ENCODE measurements at regions not wholly inside any gene's neighbourhood (a gene's known extent, or its start where the extent isn't known, plus 50 kb on each side); places are given as distances from the start of the nearest gene placed in this dataset.
"Not testable (repeated sequence)": the region's sequence is repeated elsewhere in the genome, so short reads cannot be mapped to it uniquely, and the experiment has no call there.

DNA sequence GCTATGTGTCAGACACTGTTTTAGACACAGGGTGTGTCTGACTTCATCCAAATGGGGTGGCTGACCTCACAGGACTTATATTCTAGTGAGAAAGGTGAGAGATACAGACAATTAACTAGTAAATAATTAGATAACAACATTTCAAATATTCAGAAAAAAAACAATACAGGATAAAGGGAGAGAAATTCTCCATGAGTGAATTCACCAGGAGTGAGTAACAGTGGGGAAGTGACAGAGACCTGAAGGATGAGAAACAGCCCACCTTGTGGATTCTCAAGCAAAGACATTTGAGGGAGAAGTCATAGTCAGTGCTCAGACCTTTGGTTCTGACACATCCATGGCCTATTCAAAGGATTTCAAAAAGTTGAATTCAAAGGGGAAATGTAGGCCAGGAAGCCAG lies 627.9 kb downstream of the IQCM start:
- no peaks in the 10 kb centered on the region for H3K27me3 ChIP-seq
- H3K4me3 ChIP-seq: no peak overlapping the region

DNA sequence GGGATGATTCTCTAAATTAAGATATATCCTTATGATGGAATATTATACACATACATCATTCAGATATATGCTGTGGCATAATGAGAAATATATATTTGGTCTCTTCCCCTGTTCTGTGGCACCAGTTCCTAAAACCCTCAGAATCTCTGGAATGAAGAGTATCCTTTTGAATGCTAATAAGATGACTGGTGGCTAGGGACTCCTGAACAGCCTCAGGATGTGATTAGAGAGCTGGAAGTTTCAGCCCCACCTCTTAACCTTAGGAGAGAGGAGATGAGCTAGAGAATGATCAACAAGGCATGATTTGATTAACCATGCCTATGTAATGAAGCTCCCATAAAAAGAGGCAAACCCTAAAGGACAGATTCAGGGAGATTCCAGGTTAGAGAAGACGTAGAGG lies 632.0 kb downstream of the IQCM start:
- Histone ChIP-seq H3K4me3 (no peak overlapping the region), H3K4me1 (no peaks in the 10 kb centered on the region), H3K27me3 (no peaks in the 10 kb centered on the region), H3K36me3 (no peaks in the 10 kb centered on the region), H3K27ac (no peak overlapping the region), H3K9me3 (no peaks in the 10 kb centered on the region)
- no peak for DNase-seq
- TF ChIP-seq, protein P1, sequence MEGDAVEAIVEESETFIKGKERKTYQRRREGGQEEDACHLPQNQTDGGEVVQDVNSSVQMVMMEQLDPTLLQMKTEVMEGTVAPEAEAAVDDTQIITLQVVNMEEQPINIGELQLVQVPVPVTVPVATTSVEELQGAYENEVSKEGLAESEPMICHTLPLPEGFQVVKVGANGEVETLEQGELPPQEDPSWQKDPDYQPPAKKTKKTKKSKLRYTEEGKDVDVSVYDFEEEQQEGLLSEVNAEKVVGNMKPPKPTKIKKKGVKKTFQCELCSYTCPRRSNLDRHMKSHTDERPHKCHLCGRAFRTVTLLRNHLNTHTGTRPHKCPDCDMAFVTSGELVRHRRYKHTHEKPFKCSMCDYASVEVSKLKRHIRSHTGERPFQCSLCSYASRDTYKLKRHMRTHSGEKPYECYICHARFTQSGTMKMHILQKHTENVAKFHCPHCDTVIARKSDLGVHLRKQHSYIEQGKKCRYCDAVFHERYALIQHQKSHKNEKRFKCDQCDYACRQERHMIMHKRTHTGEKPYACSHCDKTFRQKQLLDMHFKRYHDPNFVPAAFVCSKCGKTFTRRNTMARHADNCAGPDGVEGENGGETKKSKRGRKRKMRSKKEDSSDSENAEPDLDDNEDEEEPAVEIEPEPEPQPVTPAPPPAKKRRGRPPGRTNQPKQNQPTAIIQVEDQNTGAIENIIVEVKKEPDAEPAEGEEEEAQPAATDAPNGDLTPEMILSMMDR (IDR thresholded peaks at IDR 0.05): no peak

More for the DNA sequence above, 627.9 kb downstream of the IQCM start:
- DNase-seq: no peak
- Histone ChIP-seq H3K27ac (no peak overlapping the region), H3K9me3 (no peaks in the 10 kb centered on the region), H3K4me1 (no peaks in the 10 kb centered on the region), H3K36me3 (no peaks in the 10 kb centered on the region)
- TF ChIP-seq POLR2A (IDR thresholded peaks at IDR 0.05): no peak
- TF ChIP-seq, protein P1 (IDR thresholded peaks at IDR 0.05): no peak

DNA sequence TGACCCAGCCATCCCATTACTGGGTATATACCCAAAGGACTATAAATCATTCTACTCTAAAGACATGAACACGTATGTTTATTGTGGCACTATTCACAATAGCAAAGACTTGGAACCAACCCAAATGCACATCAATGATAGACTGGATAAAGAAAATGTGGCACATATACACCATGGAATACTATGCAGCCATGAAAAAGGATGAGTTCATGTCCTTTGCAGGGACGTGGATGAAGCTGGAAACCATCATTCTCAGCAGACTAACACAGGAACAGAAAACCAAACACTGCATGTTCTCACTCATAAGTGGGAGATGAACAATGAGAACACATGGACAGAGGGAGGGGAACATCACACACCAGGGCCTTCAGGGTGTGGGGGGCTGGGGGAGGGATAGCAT lies 634.2 kb downstream of the IQCM start:
- H3K4me3 ChIP-seq, DNase-seq, H3K4me1 ChIP-seq, H3K27me3 ChIP-seq, H3K27ac ChIP-seq, H3K9me3 ChIP-seq, H3K36me3 ChIP-seq: not testable (repeated sequence)

DNA sequence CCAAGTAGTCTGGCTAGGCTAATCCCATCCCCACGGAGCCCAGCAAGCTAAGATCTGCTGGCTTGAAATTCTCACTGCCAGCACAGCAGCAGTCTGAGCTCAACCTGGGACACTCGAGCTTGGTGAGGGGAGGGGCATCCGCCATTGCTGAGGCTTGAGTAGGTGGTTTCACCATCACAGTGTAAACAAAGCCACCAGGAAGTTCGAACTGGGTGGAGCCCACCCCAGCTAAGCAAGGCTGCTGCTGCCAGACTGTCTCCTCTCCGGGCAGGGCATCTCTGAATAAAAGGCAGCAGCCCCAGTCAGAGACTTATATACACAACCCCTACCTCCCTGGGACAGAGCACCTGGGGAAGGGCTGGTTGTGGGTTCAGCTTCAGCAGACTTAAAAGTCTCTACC lies 639.6 kb downstream of the IQCM start:
- Histone ChIP-seq H3K4me3 (no peak overlapping the region), H3K27ac (no peak overlapping the region), H3K27me3 (no peaks in the 10 kb centered on the region), H3K9me3 (no peaks in the 10 kb centered on the region), H3K4me1 (no peaks in the 10 kb centered on the region), H3K36me3 (no peaks in the 10 kb centered on the region)
- DNase-seq: peak in 1 of 3 donors; percentile 47
- no peak for TF ChIP-seq POLR2A (IDR thresholded peaks at IDR 0.05)
- TF ChIP-seq, protein P1 (IDR thresholded peaks at IDR 0.05): no peak

DNA sequence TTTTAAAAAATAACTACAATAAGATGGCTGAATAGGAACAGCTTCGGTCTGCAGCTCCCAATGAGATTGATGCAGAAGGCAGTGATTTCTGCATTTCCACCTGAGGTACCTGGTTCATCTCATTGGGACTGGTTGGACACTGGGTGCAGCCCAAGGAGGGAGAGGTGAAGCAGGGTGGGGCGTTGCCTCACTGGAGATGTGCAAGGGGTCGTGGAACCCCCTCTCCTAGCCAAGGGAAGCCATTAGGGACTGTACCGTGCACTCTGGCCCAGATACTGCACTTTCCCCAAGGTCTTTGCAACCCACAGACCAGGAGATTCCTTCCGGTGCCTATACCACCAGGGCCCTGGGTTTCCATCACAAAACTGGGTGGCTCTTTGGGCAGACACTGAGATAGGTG lies 640.1 kb downstream of the IQCM start:
- no peak overlapping the region for H3K27ac ChIP-seq
- H3K36me3 ChIP-seq: no peaks in the 10 kb centered on the region
- H3K4me1 ChIP-seq: no peaks in the 10 kb centered on the region
- H3K9me3 ChIP-seq: no peaks in the 10 kb centered on the region
- DNase-seq: no peak
- no peak for TF ChIP-seq POLR2A (IDR thresholded peaks at IDR 0.05)
- TF ChIP-seq, protein P1 (IDR thresholded peaks at IDR 0.05): no peak
- no peaks in the 10 kb centered on the region for H3K27me3 ChIP-seq
- H3K4me3 ChIP-seq: no peak overlapping the region

DNA sequence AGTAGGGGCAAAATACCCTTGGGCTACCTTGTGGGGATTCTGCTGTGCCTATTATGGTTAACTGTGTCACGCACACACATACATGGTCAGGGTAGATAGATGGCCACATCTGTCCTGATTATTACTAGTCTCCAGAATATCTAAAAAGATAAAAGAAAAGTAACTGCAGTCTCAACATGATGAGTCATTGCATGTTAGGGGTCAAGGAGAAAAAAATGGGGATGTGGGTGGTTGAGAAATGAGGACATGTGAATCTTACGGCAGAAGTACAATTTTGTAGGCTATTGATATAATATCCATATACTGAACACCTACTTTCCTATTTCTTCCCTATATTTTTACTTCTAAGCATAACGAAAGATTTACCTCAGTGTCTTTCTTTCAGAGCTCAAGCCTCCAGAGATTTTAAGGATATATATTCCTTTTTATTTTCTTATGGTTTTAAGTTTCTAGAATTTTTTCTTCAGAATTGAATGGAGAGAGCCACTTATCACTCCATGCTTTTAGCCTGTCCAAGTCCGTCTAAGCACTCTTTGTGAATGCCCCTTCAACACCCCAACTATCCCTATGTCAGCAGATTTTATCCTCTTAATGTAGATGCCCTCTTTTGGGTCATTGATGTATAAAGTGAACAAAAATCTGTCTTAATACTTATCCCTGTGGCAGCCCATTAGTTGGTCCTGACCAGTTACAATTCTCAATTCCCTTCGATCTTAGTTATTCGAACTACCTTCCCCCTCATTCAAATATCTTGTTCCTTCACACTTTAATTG lies 642.2 kb downstream of the IQCM start:
- Histone ChIP-seq H3K4me1 (no peaks in the 10 kb centered on the region), H3K9me3 (no peaks in the 10 kb centered on the region), H3K27me3 (no peaks in the 10 kb centered on the region), H3K36me3 (no peaks in the 10 kb centered on the region), H3K4me3 (no peak overlapping the region), H3K27ac (no peak overlapping the region)
- TF ChIP-seq, protein P1 (IDR thresholded peaks at IDR 0.05): no peak
- no peak for TF ChIP-seq POLR2A (IDR thresholded peaks at IDR 0.05)
- DNase-seq: no peak

Data from Peyer's patch (tissue), 4 donors.